A673 (cell line): ENCODE measurements at regions not wholly inside any gene's neighbourhood (a gene's known extent, or its start where the extent isn't known, plus 50 kb on each side); places are given as distances from the start of the nearest gene placed in this dataset.

Source experiments
- BruUV-seq: library from RNA; stranded (reverse); fragments of 400-500 nt; replicated peaks from 2 replicates; lab custom pipeline; 2021; lab: Mats Ljungman, UMichigan
- CTCF ChIA-PET: fragments of 300-600 bp; sonication (Branson Sonifier 250); formaldehyde crosslinking; loops from one replicate; lab custom pipeline; 2022; ENCODE audit warnings: antibody characterized with exemption; lab: Charles Lee
- POLR2A ChIA-PET: fragments of 300-600 bp; sonication (Branson Sonifier 250); formaldehyde crosslinking; loops from one replicate; lab custom pipeline; 2022; ENCODE audit warnings: antibody characterized with exemption; ENCODE audit not compliant: low non-redundant PET; lab: Charles Lee
- DNase-seq: peaks from one replicate; pipeline ENCODE4 v3.0.0-alpha.2; 2015; ENCODE audit warnings: low spot score
- H3K27ac ChIP-seq: fragments of 200-600 bp; sonication (generic); 2 replicates; pipeline ENCODE4 v1.5.1; 2016; ENCODE audit warnings: mixed run types, low read depth, mild to moderate bottlenecking, mixed read lengths, antibody characterized with exemption, low read length; ENCODE audit not compliant: poor library complexity, severe bottlenecking
- H3K27me3 ChIP-seq: fragments of 200-600 bp; sonication (generic); replicated peaks from 2 replicates; pipeline ENCODE4 v1.6.1; 2017; ENCODE audit warnings: mixed run types, low read depth, mild to moderate bottlenecking, mixed read lengths, antibody characterized with exemption, low read length; ENCODE audit not compliant: insufficient read depth, poor library complexity
- H3K36me3 ChIP-seq: fragments of 200-600 bp; sonication (generic); 2 replicates; pipeline ENCODE4 v1.6.1; 2016; ENCODE audit warnings: mixed run types, mild to moderate bottlenecking, mixed read lengths, antibody characterized with exemption, low read length; ENCODE audit not compliant: insufficient read depth, poor library complexity, severe bottlenecking
- H3K4me1 ChIP-seq: fragments of 200-600 bp; sonication (generic); 2 replicates; pipeline ENCODE4 v1.6.1; 2017; ENCODE audit warnings: mixed run types, mild to moderate bottlenecking, mixed read lengths, antibody characterized with exemption, low read length; ENCODE audit not compliant: insufficient read depth, poor library complexity, severe bottlenecking
- H3K4me3 ChIP-seq: fragments of 200-600 bp; sonication (generic); 2 replicates; pipeline ENCODE4 v1.5.1; 2016; ENCODE audit warnings: low read depth, mixed run types, mild to moderate bottlenecking, mixed read lengths, low read length; ENCODE audit not compliant: poor library complexity, severe bottlenecking
- H3K9me3 ChIP-seq: fragments of 200-600 bp; sonication (generic); 2 replicates; pipeline ENCODE4 v1.6.1; 2016; ENCODE audit warnings: mixed run types, low read depth, mild to moderate bottlenecking, mixed read lengths, antibody characterized with exemption, low read length; ENCODE audit not compliant: poor library complexity, severe bottlenecking
- CTCF ChIP-seq: fragments of 300-800, 200-600 bp; sonication (generic); conservative IDR thresholded peaks from 2 replicates; pipeline ENCODE4 v1.5.1; 2017; ENCODE audit warnings: low read depth, mild to moderate bottlenecking, antibody characterized with exemption, low read length, moderate library complexity, mixed read lengths
- EZH2 ChIP-seq: fragments of 200-600 bp; sonication (generic); IDR thresholded peaks from 2 replicates; pipeline ENCODE4 v1.6.1; 2017; ENCODE audit warnings: borderline replicate concordance, low read depth, mild to moderate bottlenecking, mixed read lengths, antibody characterized with exemption, low read length; ENCODE audit not compliant: poor library complexity, severe bottlenecking
- intact Hi-C: fragments of 100-400 bp; cut with micrococcal nuclease; formaldehyde crosslinking; loops from one replicate; pipeline ENCODE4 v1.10.0; 2022; ENCODE audit not compliant: unreplicated experiment

DNA sequence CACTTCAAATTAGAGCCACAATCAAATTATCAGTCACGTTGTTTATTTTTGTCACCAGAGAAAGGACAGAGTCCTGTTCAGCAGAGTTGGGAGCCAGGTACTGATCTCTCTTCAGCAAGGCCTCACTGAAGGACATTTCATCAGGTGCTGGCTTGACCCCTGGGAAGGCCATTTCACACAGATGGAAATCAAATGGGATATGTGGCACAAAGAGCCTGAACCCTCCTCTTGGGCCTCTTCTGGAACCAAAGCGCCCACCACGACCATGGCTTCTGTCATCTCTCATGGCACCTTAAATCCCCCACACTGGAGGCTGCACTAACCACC is 121.5 kb downstream of the PTCSC3 start:
- POLR2A ChIA-PET = no interaction called here

DNA sequence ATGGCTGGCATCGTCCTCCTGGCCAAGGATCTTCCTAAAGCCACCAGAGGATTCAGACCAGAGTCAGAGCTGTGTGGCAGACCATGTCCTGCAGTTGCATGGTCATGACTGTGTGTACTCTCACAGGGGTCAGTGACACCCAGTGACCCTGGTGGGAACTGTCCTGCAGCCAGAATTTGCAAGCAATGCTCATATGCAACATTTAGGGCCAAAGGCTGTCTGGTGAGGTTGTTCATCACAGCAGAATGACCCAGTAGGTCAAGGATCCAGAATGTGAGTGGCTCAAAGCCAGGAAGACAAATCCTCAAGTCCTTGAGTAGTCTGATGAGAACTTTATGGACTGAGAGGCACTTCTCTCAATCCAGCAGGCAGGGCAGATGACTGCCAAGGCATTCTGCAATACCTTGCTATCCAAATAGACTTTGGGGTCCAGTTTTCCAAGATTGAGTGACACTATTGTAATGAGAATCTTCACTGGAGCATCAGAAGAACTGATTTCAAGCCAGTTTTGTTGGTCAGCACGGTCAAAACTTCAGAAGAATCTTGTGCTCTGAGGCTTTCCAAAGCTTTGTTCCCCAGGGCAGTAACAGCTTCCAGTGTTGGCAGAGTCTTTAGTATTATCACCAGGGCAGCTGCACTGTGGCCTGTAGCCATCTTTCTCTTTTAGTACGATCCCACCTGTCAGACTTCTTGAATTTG is 122.0 kb downstream of the PTCSC3 start:
- POLR2A ChIA-PET = no interaction called here
- Histone ChIP-seq H3K36me3 (no peaks in the 10 kb centered on the region), H3K9me3 (no peaks in the 10 kb centered on the region), H3K4me1 (no peaks in the 10 kb centered on the region), H3K27me3 (no peaks in the 10 kb centered on the region), H3K27ac (no peak overlapping the region), H3K4me3 (no peak overlapping the region)
- intact Hi-C loops = no loop called here
- BruUV-seq = no TSS peak
- DNase-seq = no peak
- TF ChIP-seq EZH2 (no peak), CTCF (no peak)
- CTCF ChIA-PET = no interaction called here

More for the DNA sequence above, 121.5 kb downstream of the PTCSC3 start:
- BruUV-seq = no TSS peak
- intact Hi-C loops = no loop called here
- Histone ChIP-seq H3K36me3 (no peaks in the 10 kb centered on the region), H3K9me3 (no peaks in the 10 kb centered on the region), H3K4me3 (no peak overlapping the region), H3K4me1 (no peaks in the 10 kb centered on the region), H3K27ac (no peak overlapping the region), H3K27me3 (no peaks in the 10 kb centered on the region)
- TF ChIP-seq CTCF (no peak), EZH2 (no peak)
- CTCF ChIA-PET = no interaction called here
- no peak for DNase-seq

GRCh38 chr14:36052681-36053080 is 123.8 kb downstream of the PTCSC3 start:
- Histone ChIP-seq H3K9me3 (no peaks in the 10 kb centered on the region), H3K4me1 (no peaks in the 10 kb centered on the region), H3K27me3 (no peaks in the 10 kb centered on the region), H3K36me3 (no peaks in the 10 kb centered on the region), H3K4me3 (no peak overlapping the region), H3K27ac (no peak overlapping the region)
- intact Hi-C loops = no loop called here
- ChIA-PET POLR2A (no interaction called here), CTCF (no interaction called here)
- TF ChIP-seq CTCF = no peak
- TF ChIP-seq EZH2 = no peak
- no TSS peak for BruUV-seq
- DNase-seq = no peak
